ENCODE measurements at regions not wholly inside any gene's neighbourhood (a gene's known extent, or its start where the extent isn't known, plus 50 kb on each side); places are given as distances from the start of the nearest gene placed in this dataset.
"Not testable (repeated sequence)": the region's sequence is repeated elsewhere in the genome, so short reads cannot be mapped to it uniquely, and the experiment has no call there.

DNA sequence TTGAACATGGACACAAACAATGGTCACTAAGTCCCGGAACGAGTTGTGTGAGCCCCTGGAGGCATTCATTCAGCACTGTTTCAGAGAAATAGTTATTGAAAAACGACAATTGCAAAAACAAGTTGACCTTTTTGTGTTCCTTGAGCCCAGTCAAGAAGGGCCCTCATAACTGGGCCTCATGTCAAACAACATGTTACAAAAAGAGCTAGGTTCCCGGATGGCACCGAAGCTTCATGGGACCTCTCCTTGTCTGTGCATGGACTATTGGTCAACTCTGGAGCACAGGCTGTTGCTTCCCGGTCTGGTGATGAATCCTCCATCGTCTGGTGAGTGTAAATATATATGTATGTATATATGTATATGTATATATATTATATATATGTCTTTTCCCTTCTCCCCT is 176.6 kb downstream of the ALG10 start:
- no peak for FAIRE-seq

- no peak for FAIRE-seq
Observed at GRCh38 chr12:34203866-34204620, 181.7 kb downstream of the ALG10 start.

- no peak for FAIRE-seq
Observed at GRCh38 chr12:34204830-34205285, 182.6 kb downstream of the ALG10 start.

GRCh38 chr12:34205401-34205800 is 183.1 kb downstream of the ALG10 start:
- FAIRE-seq: no peak

DNA sequence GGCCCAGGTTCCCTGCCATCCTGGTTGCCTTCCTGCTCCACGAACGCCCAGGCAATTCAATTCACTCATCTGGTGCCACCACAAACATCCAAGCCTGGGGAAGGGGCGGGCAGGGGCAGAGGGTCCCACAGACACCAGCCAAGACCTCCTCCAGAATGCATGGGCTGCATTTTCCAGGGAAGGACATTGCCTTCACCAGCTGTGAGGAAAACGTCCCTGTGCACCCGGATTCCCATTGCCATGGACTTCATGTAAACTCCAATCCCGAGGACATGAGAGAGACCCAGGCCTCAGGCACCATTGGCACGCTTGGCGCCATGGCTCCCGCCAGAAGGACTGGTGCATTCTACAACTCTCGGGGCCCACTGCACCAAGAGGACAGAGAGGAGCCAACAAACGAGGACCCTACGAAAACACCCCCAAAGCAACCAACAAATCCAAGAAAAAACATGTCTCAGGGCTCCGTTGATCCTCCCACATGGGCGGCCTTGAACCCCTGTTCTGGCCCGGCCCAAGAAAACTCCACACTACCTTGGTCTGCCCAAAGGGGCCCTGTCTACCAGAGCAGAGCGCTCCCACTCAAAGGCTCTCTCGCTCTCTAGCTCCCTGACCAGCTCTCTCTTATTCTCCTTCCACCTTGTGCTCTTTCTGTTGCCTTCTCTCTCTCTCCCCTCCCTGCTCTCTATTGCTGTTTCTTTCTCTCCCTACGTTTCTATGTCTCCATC is 183.9 kb downstream of the ALG10 start:
- no peak for FAIRE-seq

- no peak for FAIRE-seq
Observed at GRCh38 chr12:34207858-34208257, 185.6 kb downstream of the ALG10 start.

- FAIRE-seq: no peak
Observed at GRCh38 chr12:34208331-34209258, 186.3 kb downstream of the ALG10 start.

DNA sequence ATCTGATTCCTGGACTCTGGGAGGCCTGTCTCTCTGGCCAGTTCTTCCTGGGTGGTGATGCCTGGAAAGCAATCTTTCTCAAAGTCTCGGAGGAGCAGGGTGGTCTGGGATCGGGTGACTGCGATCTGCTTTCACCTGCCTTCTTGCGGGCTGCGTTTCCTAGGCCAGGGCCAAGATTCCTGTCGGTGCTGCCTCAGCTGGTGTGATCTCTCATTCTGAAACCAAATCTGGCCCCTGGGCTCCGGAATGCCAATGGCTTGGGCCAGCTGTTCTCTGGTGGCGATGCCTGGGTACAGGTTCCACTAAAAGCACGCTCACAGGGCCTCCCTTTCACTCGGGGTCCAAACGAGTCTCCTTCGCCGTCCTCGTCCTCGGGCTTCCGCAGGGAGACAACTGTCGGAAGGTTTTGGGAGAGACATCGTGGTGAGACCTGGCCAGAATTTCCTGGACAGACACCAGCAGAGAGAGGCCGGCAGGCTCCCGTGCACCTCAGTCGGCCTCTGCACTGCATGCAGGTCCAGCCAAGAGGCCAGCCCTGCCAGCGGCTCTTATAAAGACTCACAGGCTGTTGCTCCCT is 187.1 kb downstream of the ALG10 start:
- no peak for FAIRE-seq

DNA sequence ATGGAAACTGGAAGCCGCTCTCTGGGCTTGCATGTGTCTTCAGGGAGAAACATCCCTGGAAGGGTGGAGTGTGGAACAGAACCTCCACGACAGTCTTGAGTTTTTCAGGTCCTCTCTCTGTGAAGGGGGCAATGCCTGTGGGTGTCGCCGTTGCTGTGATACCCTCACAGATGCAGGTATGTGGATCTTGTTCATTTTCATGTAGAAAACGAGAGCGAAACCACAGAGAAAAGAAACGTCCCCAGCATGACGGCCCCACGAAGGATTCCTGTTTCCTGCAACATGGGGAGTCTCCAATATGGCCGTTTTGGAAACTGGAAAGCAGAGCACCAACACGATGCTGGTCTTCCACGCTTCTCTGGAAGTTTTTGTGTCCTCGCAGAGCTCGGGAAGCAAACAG is 187.9 kb downstream of the ALG10 start:
- no peak for FAIRE-seq

DNA sequence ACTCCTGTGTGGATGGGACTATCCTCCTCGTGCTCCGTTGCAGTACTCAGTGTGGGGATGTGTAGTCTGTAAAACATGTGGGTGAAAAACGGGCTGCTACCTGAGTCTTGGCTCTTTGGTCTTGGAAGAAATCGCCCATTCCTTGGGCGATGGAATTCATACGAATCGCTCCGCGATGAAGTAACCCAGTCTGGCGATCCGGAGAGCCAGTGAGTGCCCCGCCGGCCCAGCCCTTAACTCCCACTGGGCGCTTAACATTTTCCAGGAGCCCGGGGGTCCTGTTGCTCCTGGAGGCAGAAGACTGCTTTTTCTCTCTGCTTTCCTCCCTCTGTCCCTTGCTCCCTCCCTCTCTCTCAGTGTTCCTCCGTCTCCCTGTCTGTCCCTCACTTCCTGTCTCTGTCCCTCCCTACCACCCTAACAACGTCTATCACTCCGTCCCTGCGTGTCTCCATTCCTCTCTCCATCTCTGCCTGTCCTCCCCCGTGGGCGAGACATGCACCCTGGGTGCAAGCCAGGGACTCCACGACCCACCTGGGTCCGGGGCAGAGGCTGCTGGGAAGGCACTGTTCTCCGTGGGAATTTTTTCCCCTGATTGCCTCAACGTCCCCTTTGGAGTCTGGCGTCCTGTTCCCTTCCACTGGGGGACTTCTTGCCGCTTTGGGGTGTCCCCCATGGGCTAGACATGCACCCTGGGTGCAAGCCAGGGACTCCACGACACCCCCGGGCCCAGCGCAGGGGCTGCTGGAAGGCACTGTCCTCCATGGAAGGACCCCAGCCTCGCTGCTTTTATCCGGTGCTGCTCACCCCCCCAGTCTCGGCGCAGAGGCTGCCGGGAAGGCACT is 188.6 kb downstream of the ALG10 start:
- FAIRE-seq: no peak

GRCh38 chr12:34212651-34213050 is 190.4 kb downstream of the ALG10 start:
- no peak for FAIRE-seq

GRCh38 chr12:34214011-34214410 is 191.7 kb downstream of the ALG10 start:
- no peak for FAIRE-seq

DNA sequence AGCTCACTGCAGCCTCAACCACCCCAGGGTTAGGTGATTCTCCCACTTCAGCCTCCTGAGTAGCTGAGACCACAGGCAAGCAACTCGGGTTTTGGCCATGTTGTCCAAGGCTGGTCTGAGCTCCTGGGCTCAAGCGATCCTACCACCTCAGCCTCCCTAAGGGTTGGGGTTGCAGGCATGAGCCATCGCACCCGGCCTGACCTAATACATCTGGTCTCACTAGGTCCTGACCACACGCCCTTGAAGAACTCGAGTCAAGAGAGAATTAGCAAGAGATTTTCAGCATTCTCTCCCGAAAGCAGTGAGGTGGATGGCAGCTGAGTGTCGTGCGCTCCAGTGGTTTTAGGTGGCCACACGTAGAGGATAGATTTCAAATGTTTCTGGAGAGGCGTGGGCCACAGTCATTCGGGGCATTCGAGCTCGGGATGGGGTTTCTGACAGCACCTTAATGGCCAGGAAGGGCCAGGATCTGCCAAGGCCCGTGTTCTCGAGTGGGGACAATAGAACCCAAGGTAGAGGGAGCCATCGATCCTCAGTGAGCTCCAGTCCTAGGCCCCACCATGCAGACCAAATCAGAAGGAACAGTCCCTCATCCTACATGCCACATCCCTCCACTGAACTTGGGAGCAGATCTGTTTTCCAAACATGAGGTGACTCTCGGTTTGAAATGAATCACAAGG is 193.1 kb downstream of the ALG10 start:
- FAIRE-seq: no peak

DNA sequence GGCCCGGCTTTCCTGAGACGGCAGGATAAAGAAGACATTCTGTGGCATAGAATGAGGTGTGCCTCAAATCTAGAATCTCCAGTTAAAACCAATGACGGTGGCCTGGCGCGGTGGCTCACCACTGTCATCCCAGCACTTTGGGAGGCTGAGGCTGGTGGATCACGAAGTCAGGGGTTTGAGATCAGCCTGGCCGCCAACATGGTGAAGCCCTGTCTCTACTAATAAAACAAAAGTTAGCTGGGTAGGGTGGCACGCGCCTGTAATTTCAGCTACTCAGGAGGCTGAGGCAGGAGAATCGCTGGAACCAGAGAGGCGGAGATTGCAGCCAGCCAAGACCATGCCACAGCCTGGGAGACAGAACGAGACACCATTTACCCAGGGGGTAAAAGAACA is 193.6 kb downstream of the ALG10 start:
- no peak for FAIRE-seq

DNA sequence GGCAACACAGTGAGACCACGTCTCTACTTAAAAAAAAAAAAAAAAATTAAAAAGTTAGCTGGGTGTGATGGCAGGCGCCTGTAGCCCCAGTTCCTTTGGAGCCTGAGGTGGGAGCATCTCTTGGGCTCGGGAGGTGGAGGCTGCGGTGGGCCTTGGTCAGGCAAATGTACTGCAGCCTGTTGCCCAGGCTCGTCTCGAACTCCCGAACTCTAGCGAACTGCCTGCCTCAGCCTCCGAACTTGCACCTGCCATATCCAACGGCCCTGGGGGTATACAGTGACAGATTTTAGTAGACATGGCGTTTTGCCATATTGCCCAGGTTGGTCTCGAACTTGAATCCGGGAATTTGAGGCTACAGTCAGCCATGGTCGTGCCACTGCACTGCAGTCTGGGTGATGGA is 195.4 kb downstream of the ALG10 start:
- no peak for FAIRE-seq

- no peak for FAIRE-seq
Observed at GRCh38 chr12:34218193-34219045, 196.1 kb downstream of the ALG10 start.

DNA sequence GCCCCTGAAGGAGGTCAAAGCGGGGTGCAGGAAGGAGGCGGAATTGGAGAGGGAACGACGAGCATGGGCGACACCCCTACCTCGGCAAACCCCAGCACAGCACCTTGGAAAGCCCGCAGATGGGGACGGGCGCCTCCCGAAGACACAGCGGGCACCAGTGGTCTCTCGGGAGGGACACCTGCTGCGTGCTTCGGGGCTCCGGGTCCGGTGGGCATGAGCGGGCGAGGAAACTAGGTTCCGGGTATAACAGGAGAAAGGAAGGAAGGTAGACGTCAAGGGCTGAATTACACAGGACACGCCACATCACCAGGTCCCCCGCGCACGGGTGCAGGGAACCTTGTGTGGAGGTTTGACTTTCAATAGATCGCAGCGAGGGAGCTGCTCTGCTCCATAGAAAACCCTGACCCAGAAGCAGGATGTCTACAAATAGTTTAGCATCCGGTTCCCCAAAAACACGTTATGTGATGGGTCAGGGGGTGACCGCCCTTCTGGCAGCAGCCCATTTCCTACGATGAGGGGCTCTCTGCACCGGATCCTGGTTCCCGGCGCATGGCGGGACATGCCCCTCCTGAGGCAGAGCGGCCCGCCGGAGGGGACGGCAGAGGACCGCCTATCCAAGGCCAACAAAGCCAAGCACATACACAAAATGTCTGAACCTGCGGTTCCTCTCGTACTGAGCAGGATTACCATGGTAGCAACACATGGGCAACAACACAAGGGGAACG is 196.9 kb downstream of the ALG10 start:
- no peak for FAIRE-seq

DNA sequence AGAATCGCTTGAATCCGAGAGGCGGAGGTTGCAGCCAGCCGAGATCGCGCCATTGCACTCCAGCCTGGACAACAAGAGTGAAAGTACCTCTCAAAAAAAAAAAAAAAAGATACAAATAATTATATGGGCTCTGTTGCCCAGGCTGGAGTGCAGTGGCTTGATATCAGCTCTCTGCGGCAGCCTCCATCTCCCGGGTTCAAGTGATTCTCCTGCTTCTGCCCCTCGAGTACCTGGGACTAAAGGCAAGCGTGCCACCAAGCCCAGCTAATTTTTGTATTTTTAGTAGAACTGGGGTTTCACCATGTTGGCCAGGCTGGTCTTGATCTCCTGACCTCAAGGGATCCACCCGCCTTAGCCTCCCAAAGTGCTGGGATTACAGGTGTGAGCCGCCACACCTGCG is 197.8 kb downstream of the ALG10 start:
- not testable (repeated sequence) for FAIRE-seq

DNA sequence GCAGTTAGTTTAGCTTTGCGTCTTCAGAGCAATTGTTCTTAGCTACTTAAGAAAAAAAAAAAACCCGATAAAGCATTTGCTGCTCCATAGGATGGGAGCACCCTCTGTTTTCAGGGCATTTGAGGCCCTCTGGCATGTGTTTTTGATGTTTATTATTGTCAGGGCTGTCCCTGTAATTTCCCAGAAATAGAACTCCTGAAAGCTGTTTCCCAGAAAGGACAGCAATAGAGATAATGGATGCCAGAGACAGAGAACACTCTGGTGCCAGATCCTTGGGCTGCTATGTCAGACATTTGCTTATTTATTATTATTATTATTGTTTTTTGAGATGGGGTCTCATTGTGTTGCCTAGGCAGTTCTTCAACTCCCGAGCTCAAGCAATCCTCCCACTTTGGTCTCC is 201.3 kb downstream of the ALG10 start:
- no peak for FAIRE-seq

- FAIRE-seq: not testable (repeated sequence)
Observed at GRCh38 chr12:34226044-34226443, 203.7 kb downstream of the ALG10 start.
